ENCODE measurements at regions not wholly inside any gene's neighbourhood (a gene's known extent, or its start where the extent isn't known, plus 50 kb on each side); places are given as distances from the start of the nearest gene placed in this dataset.
"Not testable (repeated sequence)": the region's sequence is repeated elsewhere in the genome, so short reads cannot be mapped to it uniquely, and the experiment has no call there.

DNA sequence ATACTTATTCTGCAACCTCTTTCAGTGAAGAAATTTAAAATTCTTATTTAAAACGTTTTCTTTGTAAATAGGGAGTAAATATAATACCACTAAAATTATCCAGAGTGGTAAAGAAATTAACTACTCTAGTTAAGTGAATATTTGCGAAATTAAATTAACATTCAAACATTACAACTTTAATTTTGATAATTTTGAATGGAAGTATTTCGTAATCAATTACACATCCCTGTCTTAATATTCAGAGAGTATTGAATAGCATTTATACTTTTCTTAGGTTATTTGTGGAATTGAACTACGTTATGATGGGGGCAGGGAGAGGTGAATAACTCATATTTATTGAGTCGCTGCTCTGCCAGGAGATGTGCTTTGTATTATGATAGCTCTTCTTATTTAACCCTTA is 96.3 kb upstream of the KIF26B start:
- DNase-seq = no peak
- Histone ChIP-seq H3K4me1 (peaks cover 19% of the 10 kb centered on the region), H3K27me3 (replicated peaks; ENCODE audit: control insufficient read depth, insufficient read depth, low read length) (no peaks in the 10 kb centered on the region), H3K9me3 (no peaks in the 10 kb centered on the region), H3K4me3 (ENCODE audit: low read depth, low read length) (no peak overlapping the region), H3K36me3 (ENCODE audit: control insufficient read depth, insufficient read depth, low read length) (no peaks in the 10 kb centered on the region; the same call in 1 of the 2 replicates)
- CTCF ChIA-PET = no interaction called here
- peaks cover 12% of the 10 kb centered on the region for H3K36me3 Mint-ChIP-seq (ENCODE audit: insufficient read depth, unreplicated experiment)
- H3K27me3 Mint-ChIP-seq (ENCODE audit: insufficient read depth, unreplicated experiment) = no peaks in the 10 kb centered on the region
- no TSS peak for BruUV-seq (replicated peaks)
- TF ChIP-seq, protein P1, sequence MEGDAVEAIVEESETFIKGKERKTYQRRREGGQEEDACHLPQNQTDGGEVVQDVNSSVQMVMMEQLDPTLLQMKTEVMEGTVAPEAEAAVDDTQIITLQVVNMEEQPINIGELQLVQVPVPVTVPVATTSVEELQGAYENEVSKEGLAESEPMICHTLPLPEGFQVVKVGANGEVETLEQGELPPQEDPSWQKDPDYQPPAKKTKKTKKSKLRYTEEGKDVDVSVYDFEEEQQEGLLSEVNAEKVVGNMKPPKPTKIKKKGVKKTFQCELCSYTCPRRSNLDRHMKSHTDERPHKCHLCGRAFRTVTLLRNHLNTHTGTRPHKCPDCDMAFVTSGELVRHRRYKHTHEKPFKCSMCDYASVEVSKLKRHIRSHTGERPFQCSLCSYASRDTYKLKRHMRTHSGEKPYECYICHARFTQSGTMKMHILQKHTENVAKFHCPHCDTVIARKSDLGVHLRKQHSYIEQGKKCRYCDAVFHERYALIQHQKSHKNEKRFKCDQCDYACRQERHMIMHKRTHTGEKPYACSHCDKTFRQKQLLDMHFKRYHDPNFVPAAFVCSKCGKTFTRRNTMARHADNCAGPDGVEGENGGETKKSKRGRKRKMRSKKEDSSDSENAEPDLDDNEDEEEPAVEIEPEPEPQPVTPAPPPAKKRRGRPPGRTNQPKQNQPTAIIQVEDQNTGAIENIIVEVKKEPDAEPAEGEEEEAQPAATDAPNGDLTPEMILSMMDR (IDR thresholded peaks at IDR 0.05; ENCODE audit: insufficient read depth in 1 of 2, low read depth in 1 of 2, low read length in 1 of 2, severe bottlenecking in 1 of 2, unreplicated experiment in 1 of 2) = no peak
- intact Hi-C loops (cut with micrococcal nuclease; ENCODE audit: unreplicated experiment) = no loop called here
- POLR2A ChIA-PET = no interaction called here
- H3K27ac Mint-ChIP-seq (ENCODE audit: unreplicated experiment) = no peak overlapping the region
- no peaks in the 10 kb centered on the region for H3K9me3 Mint-ChIP-seq (ENCODE audit: unreplicated experiment)
- H3K4me1 Mint-ChIP-seq (ENCODE audit: low read depth, unreplicated experiment) = peaks cover 28% of the 10 kb centered on the region
- H3K4me3 Mint-ChIP-seq (ENCODE audit: unreplicated experiment) = no peak overlapping the region

DNA sequence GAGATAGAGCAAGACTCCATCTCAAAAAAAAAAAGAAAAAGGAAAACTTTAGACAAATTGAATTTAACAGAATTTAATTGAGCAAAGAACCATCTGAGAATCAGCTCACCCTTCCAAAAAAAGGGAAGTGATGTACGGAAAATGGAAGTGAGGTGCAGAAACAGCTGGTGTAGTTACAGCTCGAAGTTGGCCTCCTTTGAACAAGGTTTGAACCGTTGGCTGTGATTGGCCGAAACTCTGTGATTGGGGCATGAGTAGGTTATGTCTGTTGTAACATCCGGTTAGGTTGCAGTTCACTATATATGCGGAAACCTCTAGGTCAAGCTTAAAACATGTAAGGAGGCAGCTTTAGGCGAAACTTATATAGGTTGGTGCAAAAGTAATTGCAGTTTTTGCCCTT is 97.9 kb upstream of the KIF26B start:
- CTCF ChIA-PET = interaction anchor here (0.9 kb wide), 1 partner anchor 11 kb away, joined by 3 read pairs; no protein-coding TSS in a partner anchor

DNA sequence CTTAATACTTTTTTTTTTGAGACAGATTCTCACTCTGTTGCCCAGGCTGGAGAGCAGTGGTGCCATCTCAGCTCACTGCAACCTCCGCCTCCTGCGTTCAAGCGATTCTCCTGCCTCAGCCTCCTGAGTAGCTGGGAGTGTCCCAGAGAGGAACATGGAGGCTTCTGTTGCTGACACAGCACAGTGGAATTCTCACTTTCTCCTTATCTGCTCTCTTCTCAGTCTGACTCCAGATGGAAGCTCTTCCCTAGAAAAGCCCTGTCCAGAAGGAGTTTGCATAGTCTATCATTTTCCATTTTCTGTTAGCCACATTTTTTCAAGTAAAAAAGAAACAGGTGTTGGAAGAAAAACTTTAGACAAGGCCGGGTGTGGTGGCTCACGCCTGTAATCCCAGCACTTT is 98.5 kb upstream of the KIF26B start:
- H3K4me3 ChIP-seq (ENCODE audit: low read depth, low read length); H3K9me3 ChIP-seq; H3K27me3 ChIP-seq (replicated peaks; ENCODE audit: control insufficient read depth, insufficient read depth, low read length); intact Hi-C loops (cut with micrococcal nuclease; ENCODE audit: unreplicated experiment); H3K36me3 ChIP-seq (ENCODE audit: control insufficient read depth, insufficient read depth, low read length); H3K27me3 Mint-ChIP-seq (ENCODE audit: insufficient read depth, unreplicated experiment); H3K4me3 Mint-ChIP-seq (ENCODE audit: unreplicated experiment); H3K9me3 Mint-ChIP-seq (ENCODE audit: unreplicated experiment); BruUV-seq (replicated peaks); DNase-seq: not testable (repeated sequence)
- Mint-ChIP-seq H3K27ac (ENCODE audit: unreplicated experiment) (peak overlapping the region; percentile 37), H3K4me1 (ENCODE audit: low read depth, unreplicated experiment) (peaks cover 40% of the 10 kb centered on the region), H3K36me3 (ENCODE audit: insufficient read depth, unreplicated experiment) (peaks cover 21% of the 10 kb centered on the region)
- ChIA-PET CTCF (interaction anchor here (0.9 kb wide), 1 partner anchor 10 kb away, joined by 3 read pairs; no protein-coding TSS in a partner anchor), POLR2A (interaction anchor here (0.5 kb wide), 2 partner anchors 215 to 220 kb away, joined by 3 read pairs; no protein-coding TSS in a partner anchor)
- peaks cover 19% of the 10 kb centered on the region for H3K4me1 ChIP-seq

More for the DNA sequence above, 97.9 kb upstream of the KIF26B start:
- no TSS peak for BruUV-seq (replicated peaks)
- intact Hi-C loops (cut with micrococcal nuclease; ENCODE audit: unreplicated experiment) = no loop called here
- POLR2A ChIA-PET = interaction anchor here (0.5 to 0.6 kb wide), 2 partner anchors 220 to 290 kb away, joined by 3 read pairs; no protein-coding TSS in a partner anchor
- H3K4me3 Mint-ChIP-seq (ENCODE audit: unreplicated experiment) = no peak overlapping the region
- no peaks in the 10 kb centered on the region for H3K9me3 Mint-ChIP-seq (ENCODE audit: unreplicated experiment)
- peaks cover 34% of the 10 kb centered on the region for H3K4me1 Mint-ChIP-seq (ENCODE audit: low read depth, unreplicated experiment)
- no peaks in the 10 kb centered on the region for H3K27me3 ChIP-seq (replicated peaks; ENCODE audit: control insufficient read depth, insufficient read depth, low read length)
- H3K36me3 Mint-ChIP-seq (ENCODE audit: insufficient read depth, unreplicated experiment) = peaks cover 18% of the 10 kb centered on the region
- no peak overlapping the region for H3K4me3 ChIP-seq (ENCODE audit: low read depth, low read length)
- H3K9me3 ChIP-seq = no peaks in the 10 kb centered on the region
- DNase-seq = no peak
- H3K36me3 ChIP-seq (ENCODE audit: control insufficient read depth, insufficient read depth, low read length) = no peaks in the 10 kb centered on the region; the same call in none of the 2 replicates
- TF ChIP-seq, protein P1 (IDR thresholded peaks at IDR 0.05; ENCODE audit: insufficient read depth in 1 of 2, low read depth in 1 of 2, low read length in 1 of 2, severe bottlenecking in 1 of 2, unreplicated experiment in 1 of 2) = no peak
- no peak overlapping the region for H3K27ac Mint-ChIP-seq (ENCODE audit: unreplicated experiment)
- no peaks in the 10 kb centered on the region for H3K27me3 Mint-ChIP-seq (ENCODE audit: insufficient read depth, unreplicated experiment)
- peaks cover 19% of the 10 kb centered on the region for H3K4me1 ChIP-seq
